GM23338 (cell line): ENCODE measurements at regions not wholly inside any gene's neighbourhood (a gene's known extent, or its start where the extent isn't known, plus 50 kb on each side); places are given as distances from the start of the nearest gene placed in this dataset.

Experiments used
- ATAC-seq: fragments of 200-7000 bp; cut with Tn5 transposase; 3 replicates; pipeline ENCODE4 v1.9.1; 2020
- DNase-seq: peaks from one replicate; pipeline ENCODE4 v3.0.0-alpha.2; 2015; ENCODE audit warnings: low spot score
- H2AFZ ChIP-seq: fragments of 200-600 bp; sonication (generic); 2 replicates; pipeline ENCODE4 v1.8.0; 2016; ENCODE audit warnings: antibody characterized with exemption, mild to moderate bottlenecking, moderate library complexity
- H3F3A ChIP-seq: fragments of 200-600 bp; sonication (generic); replicated peaks from 2 replicates; pipeline ENCODE4 v1.8.0; 2017; ENCODE audit warnings: antibody characterized with exemption, mixed run types, low read depth
- H3K27ac ChIP-seq: fragments of 200-600 bp; sonication (generic); 2 replicates; pipeline ENCODE4 v1.6.1; 2016; ENCODE audit warnings: low read depth
- H3K27me3 ChIP-seq: fragments of 200-600 bp; sonication (generic); 2 replicates; pipeline ENCODE4 v1.8.0; 2016; ENCODE audit warnings: mild to moderate bottlenecking, mixed run types, moderate library complexity; ENCODE audit not compliant: insufficient read depth
- H3K36me3 ChIP-seq: fragments of 200-600 bp; sonication (generic); 2 replicates; pipeline ENCODE4 v1.8.0; 2016; ENCODE audit warnings: mild to moderate bottlenecking; ENCODE audit not compliant: insufficient read depth
- H3K4me1 ChIP-seq: fragments of 200-600 bp; sonication (generic); 2 replicates; pipeline ENCODE4 v1.8.0; 2016; ENCODE audit warnings: mild to moderate bottlenecking, moderate library complexity; ENCODE audit not compliant: insufficient read depth
- H3K4me2 ChIP-seq: fragments of 200-600 bp; sonication (generic); 2 replicates; pipeline ENCODE4 v1.7.1; 2017; ENCODE audit warnings: mixed run types
- H3K4me3 ChIP-seq: fragments of 200-600 bp; sonication (generic); 2 replicates; pipeline ENCODE4 v1.6.1; 2016; ENCODE audit warnings: mixed run types
- H3K79me2 ChIP-seq: fragments of 200-600 bp; sonication (generic); replicated peaks from 2 replicates; pipeline ENCODE4 v1.8.0; 2017; ENCODE audit warnings: mild to moderate bottlenecking; ENCODE audit not compliant: insufficient read depth
- H3K9me2 ChIP-seq: fragments of 200-600 bp; sonication (generic); 2 replicates; pipeline ENCODE4 v1.8.0; 2017; ENCODE audit not compliant: insufficient read depth
- H4K20me1 ChIP-seq: fragments of 200-600 bp; sonication (generic); replicated peaks from 2 replicates; pipeline ENCODE4 v1.8.0; 2017; ENCODE audit warnings: mild to moderate bottlenecking; ENCODE audit not compliant: insufficient read depth
- H3K27ac Mint-ChIP-seq: 2 replicates; pipeline ENCODE4 v1.8.0; 2020; ENCODE audit warnings: inconsistent platforms, mild to moderate bottlenecking, moderate library complexity, mixed read lengths
- H3K27me3 Mint-ChIP-seq: 3 replicates; pipeline ENCODE4 v1.8.0; 2022; ENCODE audit warnings: low read depth, mild to moderate bottlenecking, moderate library complexity, mixed read lengths, inconsistent platforms; ENCODE audit not compliant: insufficient read depth, poor library complexity
- H3K36me3 Mint-ChIP-seq: 3 replicates; pipeline ENCODE4 v1.8.0; 2021; ENCODE audit warnings: low read depth, mild to moderate bottlenecking, inconsistent platforms, moderate library complexity, mixed read lengths
- H3K4me1 Mint-ChIP-seq: 3 replicates; pipeline ENCODE4 v1.8.0; 2020; ENCODE audit warnings: mild to moderate bottlenecking, inconsistent platforms, mixed read lengths
- H3K4me3 Mint-ChIP-seq: 3 replicates; pipeline ENCODE4 v1.8.0; 2021; ENCODE audit warnings: moderate library complexity, mild to moderate bottlenecking, inconsistent platforms, mixed read lengths
- H3K9me3 Mint-ChIP-seq: 3 replicates; pipeline ENCODE4 v1.8.0; 2020; ENCODE audit warnings: moderate library complexity, mild to moderate bottlenecking, inconsistent platforms, mixed read lengths
- CREB1 ChIP-seq: fragments of 250-450 bp; sonication (Bioruptor Pico); IDR thresholded peaks from 2 replicates; pipeline ENCODE4 v1.5.0; 2020; ENCODE audit warnings: low read depth, mild to moderate bottlenecking, moderate library complexity
- EZH2 ChIP-seq: fragments of 200-600 bp; sonication (generic); IDR thresholded peaks from one replicate; pipeline ENCODE4 v1.8.0; 2017; ENCODE audit warnings: antibody characterized with exemption, mild to moderate bottlenecking, low read depth; ENCODE audit not compliant: unreplicated experiment
- EZH2phosphoT487 ChIP-seq: fragments of 200-600 bp; sonication (generic); IDR thresholded peaks from one replicate; pipeline ENCODE4 v1.8.1; 2018; ENCODE audit warnings: antibody characterized with exemption; ENCODE audit not compliant: unreplicated experiment
- JUNB ChIP-seq: IDR thresholded peaks from one replicate; pipeline ENCODE4 v1.6.1; 2016; ENCODE audit warnings: antibody characterized with exemption; ENCODE audit not compliant: unreplicated experiment
- NANOG ChIP-seq: IDR thresholded peaks from 2 replicates; pipeline ENCODE4 v1.6.1; 2016; ENCODE audit warnings: antibody characterized with exemption, borderline replicate concordance
- POLR2AphosphoS5 ChIP-seq: IDR thresholded peaks from 2 replicates; pipeline ENCODE4 v1.6.1; 2016; ENCODE audit warnings: antibody characterized with exemption, low read depth
- STAT1 ChIP-seq: IDR thresholded peaks from one replicate; pipeline ENCODE4 v1.6.1; 2016; ENCODE audit warnings: antibody characterized with exemption; ENCODE audit not compliant: unreplicated experiment
- ZNF114 ChIP-seq: fragments of 250-450 bp; sonication (Bioruptor Pico); IDR thresholded peaks from 2 replicates; pipeline ENCODE4 v1.5.0; 2020; ENCODE audit warnings: mild to moderate bottlenecking, moderate library complexity
- ZNF331 ChIP-seq: fragments of 250-450 bp; sonication (Bioruptor Pico); IDR thresholded peaks from 2 replicates; pipeline ENCODE4 v1.5.0; 2020; ENCODE audit warnings: low read depth, mild to moderate bottlenecking, moderate library complexity
- TF ChIP-seq, protein P1 (sequence below): IDR thresholded peaks from 2 replicates; pipeline ENCODE4 v1.6.1; 2016; ENCODE audit warnings: antibody characterized with exemption
- TF ChIP-seq, protein P2 (sequence below), 2 experiments: fragments of 200-600 bp in 1 of 2; sonication (generic) in 1 of 2; conservative IDR thresholded peaks; 2 replicates each; pipeline versions ENCODE4 v1.5.1 to v1.6.1; 2016 to 2017; ENCODE audit warnings: antibody characterized with exemption in 2 of 2, low read depth in 2 of 2, mild to moderate bottlenecking in 2 of 2, moderate library complexity in 1 of 2
- TF ChIP-seq, protein P3 (sequence below): IDR thresholded peaks from one replicate; pipeline ENCODE4 v1.6.1; 2018; ENCODE audit warnings: antibody characterized with exemption; ENCODE audit not compliant: unreplicated experiment

DNA sequence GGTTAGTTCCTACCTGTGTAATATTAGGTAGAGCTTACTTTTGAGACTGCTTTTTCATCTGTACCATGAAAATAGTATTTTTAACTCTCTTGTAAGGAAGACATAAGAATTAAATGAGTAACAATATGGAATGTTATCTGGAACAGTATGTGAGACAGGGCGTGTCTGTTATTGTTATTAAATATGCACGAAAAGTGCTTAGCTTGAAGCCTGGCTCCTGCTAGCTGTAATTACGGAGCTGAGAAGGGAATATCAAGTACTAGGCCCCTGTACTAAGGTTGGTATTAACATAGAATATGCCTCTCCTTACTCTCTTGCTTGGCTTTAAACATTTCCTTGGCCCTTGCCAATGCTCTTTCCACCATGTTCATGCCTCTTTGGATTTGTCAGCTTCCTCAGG is 194.0 kb downstream of the FAM76B start:
- Mint-ChIP-seq H3K4me1 (peaks cover 7% of the 10 kb centered on the region), H3K27ac (no peak overlapping the region), H3K9me3 (no peaks in the 10 kb centered on the region; the same call in 2 of the 3 replicates), H3K36me3 (no peaks in the 10 kb centered on the region), H3K4me3 (no peak overlapping the region), H3K27me3 (peaks cover 4% of the 10 kb centered on the region)
- Histone ChIP-seq H3K79me2 (no peaks in the 10 kb centered on the region), H3K27me3 (no peaks in the 10 kb centered on the region), H3K4me1 (0 out of 2 replicates have a peak, but pooled peaks cover 5% of the 10 kb centered on the region), H4K20me1 (no peaks in the 10 kb centered on the region), H3F3A (no peaks in the 10 kb centered on the region), H3K9me2 (no peaks in the 10 kb centered on the region; the same call in 1 of the 2 replicates), H3K27ac (no peak overlapping the region), H3K36me3 (no peaks in the 10 kb centered on the region), H3K4me3 (no peak overlapping the region), H2AFZ (no peak overlapping the region), H3K4me2 (no peak overlapping the region)
- no peak for TF ChIP-seq EZH2
- TF ChIP-seq ZNF331 (CRISPR knock-in tag) = no peak
- no peak for TF ChIP-seq ZNF114 (CRISPR knock-in tag)
- TF ChIP-seq, protein P1, sequence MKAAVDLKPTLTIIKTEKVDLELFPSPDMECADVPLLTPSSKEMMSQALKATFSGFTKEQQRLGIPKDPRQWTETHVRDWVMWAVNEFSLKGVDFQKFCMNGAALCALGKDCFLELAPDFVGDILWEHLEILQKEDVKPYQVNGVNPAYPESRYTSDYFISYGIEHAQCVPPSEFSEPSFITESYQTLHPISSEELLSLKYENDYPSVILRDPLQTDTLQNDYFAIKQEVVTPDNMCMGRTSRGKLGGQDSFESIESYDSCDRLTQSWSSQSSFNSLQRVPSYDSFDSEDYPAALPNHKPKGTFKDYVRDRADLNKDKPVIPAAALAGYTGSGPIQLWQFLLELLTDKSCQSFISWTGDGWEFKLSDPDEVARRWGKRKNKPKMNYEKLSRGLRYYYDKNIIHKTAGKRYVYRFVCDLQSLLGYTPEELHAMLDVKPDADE = no peak
- TF ChIP-seq CREB1 (CRISPR knock-in tag) = no peak
- no peak for TF ChIP-seq EZH2phosphoT487
- TF ChIP-seq NANOG = no peak
- TF ChIP-seq POLR2AphosphoS5 = no peak
- DNase-seq (no peak), ATAC-seq (no peak)

DNA sequence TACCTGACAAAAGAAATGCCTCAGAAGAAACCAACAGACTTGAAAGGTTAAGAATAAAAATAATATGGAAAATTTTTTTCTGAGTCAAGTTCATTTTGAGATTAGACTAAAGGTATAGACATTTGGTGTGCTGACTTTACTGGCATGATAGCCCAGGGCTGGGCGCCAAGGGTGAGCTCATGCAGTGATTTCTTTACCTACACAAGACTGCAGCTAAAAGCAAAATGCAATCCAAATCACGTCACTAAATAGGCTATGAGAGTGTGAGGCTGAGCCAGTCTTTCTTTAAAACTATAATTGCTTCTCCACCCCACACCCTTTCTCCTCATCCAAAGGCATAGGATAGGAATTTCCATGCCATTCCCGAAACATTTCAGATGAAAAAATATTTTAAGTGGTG is 196.5 kb downstream of the FAM76B start:
- H3K36me3 Mint-ChIP-seq = no peaks in the 10 kb centered on the region
- peaks cover 4% of the 10 kb centered on the region for H3K27me3 Mint-ChIP-seq
- Histone ChIP-seq H3K9me2 (no peaks in the 10 kb centered on the region; the same call in 1 of the 2 replicates), H3K36me3 (no peaks in the 10 kb centered on the region), H3K27me3 (no peaks in the 10 kb centered on the region), H3K4me1 (0 out of 2 replicates have a peak, but pooled peaks cover 5% of the 10 kb centered on the region), H4K20me1 (no peaks in the 10 kb centered on the region), H3K4me3 (no peak overlapping the region), H3K79me2 (no peaks in the 10 kb centered on the region), H3K27ac (no peak overlapping the region), H3F3A (no peaks in the 10 kb centered on the region), H3K4me2 (no peak overlapping the region), H2AFZ (no peak overlapping the region)
- H3K4me1 Mint-ChIP-seq = peaks cover 7% of the 10 kb centered on the region
- ATAC-seq (no peak), DNase-seq (no peak)
- no peaks in the 10 kb centered on the region; the same call in 2 of the 3 replicates for H3K9me3 Mint-ChIP-seq
- H3K4me3 Mint-ChIP-seq = no peak overlapping the region
- H3K27ac Mint-ChIP-seq = no peak overlapping the region
- TF ChIP-seq POLR2AphosphoS5 = no peak
- TF ChIP-seq, protein P1 = no peak
- no peak for TF ChIP-seq JUNB
- no peak for TF ChIP-seq STAT1
- no peak for TF ChIP-seq ZNF331 (CRISPR knock-in tag)
- no peak for TF ChIP-seq EZH2phosphoT487
- TF ChIP-seq, protein P2, sequence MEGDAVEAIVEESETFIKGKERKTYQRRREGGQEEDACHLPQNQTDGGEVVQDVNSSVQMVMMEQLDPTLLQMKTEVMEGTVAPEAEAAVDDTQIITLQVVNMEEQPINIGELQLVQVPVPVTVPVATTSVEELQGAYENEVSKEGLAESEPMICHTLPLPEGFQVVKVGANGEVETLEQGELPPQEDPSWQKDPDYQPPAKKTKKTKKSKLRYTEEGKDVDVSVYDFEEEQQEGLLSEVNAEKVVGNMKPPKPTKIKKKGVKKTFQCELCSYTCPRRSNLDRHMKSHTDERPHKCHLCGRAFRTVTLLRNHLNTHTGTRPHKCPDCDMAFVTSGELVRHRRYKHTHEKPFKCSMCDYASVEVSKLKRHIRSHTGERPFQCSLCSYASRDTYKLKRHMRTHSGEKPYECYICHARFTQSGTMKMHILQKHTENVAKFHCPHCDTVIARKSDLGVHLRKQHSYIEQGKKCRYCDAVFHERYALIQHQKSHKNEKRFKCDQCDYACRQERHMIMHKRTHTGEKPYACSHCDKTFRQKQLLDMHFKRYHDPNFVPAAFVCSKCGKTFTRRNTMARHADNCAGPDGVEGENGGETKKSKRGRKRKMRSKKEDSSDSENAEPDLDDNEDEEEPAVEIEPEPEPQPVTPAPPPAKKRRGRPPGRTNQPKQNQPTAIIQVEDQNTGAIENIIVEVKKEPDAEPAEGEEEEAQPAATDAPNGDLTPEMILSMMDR (conservative IDR thresholded peaks at IDR 0.05; ENCODE audit: low read depth in 2 of 2) = no peak
- TF ChIP-seq, protein P3, sequence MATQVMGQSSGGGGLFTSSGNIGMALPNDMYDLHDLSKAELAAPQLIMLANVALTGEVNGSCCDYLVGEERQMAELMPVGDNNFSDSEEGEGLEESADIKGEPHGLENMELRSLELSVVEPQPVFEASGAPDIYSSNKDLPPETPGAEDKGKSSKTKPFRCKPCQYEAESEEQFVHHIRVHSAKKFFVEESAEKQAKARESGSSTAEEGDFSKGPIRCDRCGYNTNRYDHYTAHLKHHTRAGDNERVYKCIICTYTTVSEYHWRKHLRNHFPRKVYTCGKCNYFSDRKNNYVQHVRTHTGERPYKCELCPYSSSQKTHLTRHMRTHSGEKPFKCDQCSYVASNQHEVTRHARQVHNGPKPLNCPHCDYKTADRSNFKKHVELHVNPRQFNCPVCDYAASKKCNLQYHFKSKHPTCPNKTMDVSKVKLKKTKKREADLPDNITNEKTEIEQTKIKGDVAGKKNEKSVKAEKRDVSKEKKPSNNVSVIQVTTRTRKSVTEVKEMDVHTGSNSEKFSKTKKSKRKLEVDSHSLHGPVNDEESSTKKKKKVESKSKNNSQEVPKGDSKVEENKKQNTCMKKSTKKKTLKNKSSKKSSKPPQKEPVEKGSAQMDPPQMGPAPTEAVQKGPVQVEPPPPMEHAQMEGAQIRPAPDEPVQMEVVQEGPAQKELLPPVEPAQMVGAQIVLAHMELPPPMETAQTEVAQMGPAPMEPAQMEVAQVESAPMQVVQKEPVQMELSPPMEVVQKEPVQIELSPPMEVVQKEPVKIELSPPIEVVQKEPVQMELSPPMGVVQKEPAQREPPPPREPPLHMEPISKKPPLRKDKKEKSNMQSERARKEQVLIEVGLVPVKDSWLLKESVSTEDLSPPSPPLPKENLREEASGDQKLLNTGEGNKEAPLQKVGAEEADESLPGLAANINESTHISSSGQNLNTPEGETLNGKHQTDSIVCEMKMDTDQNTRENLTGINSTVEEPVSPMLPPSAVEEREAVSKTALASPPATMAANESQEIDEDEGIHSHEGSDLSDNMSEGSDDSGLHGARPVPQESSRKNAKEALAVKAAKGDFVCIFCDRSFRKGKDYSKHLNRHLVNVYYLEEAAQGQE = no peak
- no peak for TF ChIP-seq NANOG
